ENCODE measurements at regions not wholly inside any gene's neighbourhood (a gene's known extent, or its start where the extent isn't known, plus 50 kb on each side); places are given as distances from the start of the nearest gene placed in this dataset.

DNA sequence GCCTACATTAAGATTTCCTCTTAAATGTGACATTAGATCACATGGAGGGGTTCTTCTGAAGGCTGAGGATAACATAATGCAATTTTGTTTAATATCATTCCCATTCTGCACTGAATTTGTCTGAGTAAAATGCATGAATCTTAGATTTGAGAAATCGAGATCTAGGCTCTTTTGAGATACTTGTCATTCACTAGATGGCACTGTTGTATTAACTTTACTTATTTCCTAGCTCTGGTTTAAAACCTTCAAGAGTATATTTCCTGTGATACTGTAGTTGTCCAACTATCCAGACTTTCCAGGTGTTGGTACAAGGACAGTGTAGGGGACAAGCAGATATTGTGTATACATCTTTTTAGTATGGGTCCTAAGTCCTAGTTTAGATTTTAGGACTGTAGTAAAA lies 91.7 kb upstream of the SEL1L start:
- H3K4me1 ChIP-seq: no peaks in the 10 kb centered on the region
- no peaks in the 10 kb centered on the region for H3K27me3 ChIP-seq
- 3 to 17% methylated on average over 1 of the region's 1 CpG for WGBS, 2 donors (ENCODE audit: low coverage in 1 of 2)
- no peaks in the 10 kb centered on the region for H3K36me3 ChIP-seq
- no peak for TF ChIP-seq EP300 (IDR thresholded peaks at IDR 0.05; ENCODE audit: low read depth)
- TF ChIP-seq, protein P1, sequence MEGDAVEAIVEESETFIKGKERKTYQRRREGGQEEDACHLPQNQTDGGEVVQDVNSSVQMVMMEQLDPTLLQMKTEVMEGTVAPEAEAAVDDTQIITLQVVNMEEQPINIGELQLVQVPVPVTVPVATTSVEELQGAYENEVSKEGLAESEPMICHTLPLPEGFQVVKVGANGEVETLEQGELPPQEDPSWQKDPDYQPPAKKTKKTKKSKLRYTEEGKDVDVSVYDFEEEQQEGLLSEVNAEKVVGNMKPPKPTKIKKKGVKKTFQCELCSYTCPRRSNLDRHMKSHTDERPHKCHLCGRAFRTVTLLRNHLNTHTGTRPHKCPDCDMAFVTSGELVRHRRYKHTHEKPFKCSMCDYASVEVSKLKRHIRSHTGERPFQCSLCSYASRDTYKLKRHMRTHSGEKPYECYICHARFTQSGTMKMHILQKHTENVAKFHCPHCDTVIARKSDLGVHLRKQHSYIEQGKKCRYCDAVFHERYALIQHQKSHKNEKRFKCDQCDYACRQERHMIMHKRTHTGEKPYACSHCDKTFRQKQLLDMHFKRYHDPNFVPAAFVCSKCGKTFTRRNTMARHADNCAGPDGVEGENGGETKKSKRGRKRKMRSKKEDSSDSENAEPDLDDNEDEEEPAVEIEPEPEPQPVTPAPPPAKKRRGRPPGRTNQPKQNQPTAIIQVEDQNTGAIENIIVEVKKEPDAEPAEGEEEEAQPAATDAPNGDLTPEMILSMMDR (IDR thresholded peaks at IDR 0.05): peak in 3 of 5 experiments; percentile 19 to 30 (median 28)
- DNase-seq: no peak
- intact Hi-C loops (cut with DNase I; ENCODE audit: low total_unique reads) (no loop called here), in situ Hi-C loops (cut with MboI; ENCODE audit: low pct_ligation_motif_present in 1 of 4, low pct_unique_long_range_greater_than_20kb in 1 of 4, low sequenced_read_pairs in 3 of 4) (no loop called here)
- no peaks in the 10 kb centered on the region for H3K9me3 ChIP-seq
- H3K4me3 ChIP-seq: no peak overlapping the region
- no peak overlapping the region for H3K27ac ChIP-seq

DNA sequence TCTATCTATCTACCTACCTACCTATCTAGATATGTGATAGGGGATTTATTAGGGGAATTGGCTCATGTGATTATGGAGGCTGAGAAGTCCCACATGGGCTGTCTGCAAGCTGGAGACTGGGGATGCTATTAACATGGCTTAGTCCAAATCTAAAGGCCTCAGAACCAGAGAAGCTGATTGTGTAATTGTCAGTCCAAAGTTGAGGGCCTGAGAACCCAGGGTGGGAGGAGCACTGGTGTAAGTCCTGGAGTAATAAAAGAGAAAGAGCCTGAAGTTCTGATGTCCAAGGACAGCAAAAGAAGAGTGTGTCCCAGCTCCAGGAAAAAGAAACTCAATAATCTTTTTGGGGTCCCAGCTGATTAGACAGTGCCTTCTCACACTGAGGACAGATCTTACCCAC lies 98.5 kb upstream of the SEL1L start:
- Histone ChIP-seq H3K36me3 (no peaks in the 10 kb centered on the region), H3K4me3 (no peak overlapping the region), H3K27ac (no peak overlapping the region), H3K9me3 (no peaks in the 10 kb centered on the region), H3K27me3 (no peaks in the 10 kb centered on the region), H3K4me1 (no peaks in the 10 kb centered on the region)
- intact Hi-C loops (cut with DNase I; ENCODE audit: low total_unique reads) (no loop called here), in situ Hi-C loops (cut with MboI; ENCODE audit: low pct_ligation_motif_present in 1 of 4, low pct_unique_long_range_greater_than_20kb in 1 of 4, low sequenced_read_pairs in 3 of 4) (no loop called here)
- no peak for DNase-seq
- TF ChIP-seq POLR2A (IDR thresholded peaks at IDR 0.05) (no peak), EP300 (IDR thresholded peaks at IDR 0.05; ENCODE audit: low read depth) (no peak), POLR2AphosphoS5 (IDR thresholded peaks at IDR 0.05) (no peak)
- TF ChIP-seq, protein P1 (IDR thresholded peaks at IDR 0.05): no peak

DNA sequence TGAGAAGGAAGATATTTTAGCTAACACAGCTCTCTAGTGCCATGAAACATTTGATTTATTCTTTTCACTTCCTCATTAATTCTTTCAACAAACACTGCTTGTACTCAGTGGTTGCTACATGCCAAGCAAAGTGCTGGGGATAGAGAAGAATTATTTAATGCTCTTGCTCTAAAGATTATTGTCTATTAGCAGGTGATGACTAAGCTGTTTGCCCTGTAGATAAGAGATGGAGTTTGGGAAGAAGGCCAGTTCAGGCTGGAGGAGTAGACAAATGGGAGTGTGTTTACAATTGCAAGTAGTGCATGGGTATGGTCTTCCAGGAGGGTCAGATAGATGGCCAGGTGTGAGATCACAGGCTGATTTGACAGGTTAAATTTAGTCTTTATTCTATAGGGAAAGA lies 99.8 kb upstream of the SEL1L start:
- intact Hi-C loops (cut with DNase I; ENCODE audit: low total_unique reads): no loop called here
- H3K27ac ChIP-seq: no peak overlapping the region
- in situ Hi-C loops (cut with MboI; ENCODE audit: low pct_ligation_motif_present in 1 of 4, low pct_unique_long_range_greater_than_20kb in 1 of 4, low sequenced_read_pairs in 3 of 4): no loop called here
- no peaks in the 10 kb centered on the region for H3K4me1 ChIP-seq
- no peaks in the 10 kb centered on the region for H3K36me3 ChIP-seq
- H3K4me3 ChIP-seq: no peak overlapping the region
- TF ChIP-seq POLR2AphosphoS5 (IDR thresholded peaks at IDR 0.05) (no peak), EP300 (IDR thresholded peaks at IDR 0.05; ENCODE audit: low read depth) (no peak), POLR2A (IDR thresholded peaks at IDR 0.05) (no peak)
- TF ChIP-seq, protein P1 (IDR thresholded peaks at IDR 0.05): no peak
- no peak for DNase-seq
- no peaks in the 10 kb centered on the region for H3K9me3 ChIP-seq
- no peaks in the 10 kb centered on the region for H3K27me3 ChIP-seq

DNA sequence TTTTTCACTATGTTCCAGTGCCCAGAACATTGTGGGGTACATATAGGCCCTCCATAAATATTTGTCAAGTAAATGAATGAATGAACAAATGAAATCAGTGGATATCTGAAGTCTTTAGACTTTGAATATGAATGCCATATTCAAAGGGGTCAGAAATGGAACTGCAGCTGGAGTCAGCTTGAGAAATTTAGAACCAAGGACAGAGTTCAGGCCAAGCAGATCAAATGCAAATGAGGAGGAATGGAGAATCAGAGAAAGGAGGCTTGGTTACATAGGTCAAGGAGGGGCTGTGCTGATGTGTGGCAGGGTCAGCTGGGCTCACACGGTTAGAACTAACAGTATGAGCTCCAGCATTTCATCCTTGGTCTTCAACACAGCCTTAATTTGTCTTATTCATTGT lies 104.0 kb upstream of the SEL1L start:
- 53% methylated on average over 1 of the region's 1 CpG; no CpG with 5 or more reads in 1 of the 2 donors for WGBS, 2 donors (ENCODE audit: low coverage in 1 of 2)
- Histone ChIP-seq H3K36me3 (no peaks in the 10 kb centered on the region), H3K9me3 (no peaks in the 10 kb centered on the region), H3K27ac (no peak overlapping the region), H3K27me3 (no peaks in the 10 kb centered on the region), H3K4me1 (no peaks in the 10 kb centered on the region), H3K4me3 (no peak overlapping the region)
- in situ Hi-C loops (cut with MboI; ENCODE audit: low pct_ligation_motif_present in 1 of 4, low pct_unique_long_range_greater_than_20kb in 1 of 4, low sequenced_read_pairs in 3 of 4) (no loop called here), intact Hi-C loops (cut with DNase I; ENCODE audit: low total_unique reads) (no loop called here)
- no peak for TF ChIP-seq POLR2A (IDR thresholded peaks at IDR 0.05)
- no peak for DNase-seq

GRCh38 chr14:81638656-81639280 lies 105.1 kb upstream of the SEL1L start:
- H3K36me3 ChIP-seq: no peaks in the 10 kb centered on the region
- H3K4me1 ChIP-seq: no peaks in the 10 kb centered on the region
- no peaks in the 10 kb centered on the region for H3K27me3 ChIP-seq
- no peaks in the 10 kb centered on the region for H3K9me3 ChIP-seq
- in situ Hi-C loops (cut with MboI; ENCODE audit: low pct_ligation_motif_present in 1 of 4, low pct_unique_long_range_greater_than_20kb in 1 of 4, low sequenced_read_pairs in 3 of 4) (no loop called here), intact Hi-C loops (cut with DNase I; ENCODE audit: low total_unique reads) (no loop called here)
- TF ChIP-seq, protein P1 (IDR thresholded peaks at IDR 0.05): no peak
- TF ChIP-seq POLR2AphosphoS5 (IDR thresholded peaks at IDR 0.05): no peak
- TF ChIP-seq EP300 (IDR thresholded peaks at IDR 0.05; ENCODE audit: low read depth): no peak
- no peak for TF ChIP-seq POLR2A (IDR thresholded peaks at IDR 0.05)
- 60 to 69% methylated on average over 1 to 3 of the region's 3 CpGs for WGBS, 2 donors (ENCODE audit: low coverage in 1 of 2)
- H3K27ac ChIP-seq: no peak overlapping the region
- no peak overlapping the region for H3K4me3 ChIP-seq
- no peak for DNase-seq

All from transverse colon (tissue), 4 donors.